ENCODE measurements at regions not wholly inside any gene's neighbourhood (a gene's known extent, or its start where the extent isn't known, plus 50 kb on each side); places are given as distances from the start of the nearest gene placed in this dataset.

- 0 out of 2 replicates have a peak overlapping the region, but pooled peaks have one; percentile 14 for H3K27ac Mint-ChIP-seq
These were observed 449.1 kb upstream of the RGS6 start for GRCh38 chr14:71483154-71483553.

GRCh38 chr14:71485833-71486232, 446.4 kb upstream of the RGS6 start:
- Mint-ChIP-seq H3K36me3 (peaks cover 10% of the 10 kb centered on the region), H3K27ac (peak overlapping the region; percentile 87), H3K4me1 (peaks cover 59% of the 10 kb centered on the region), H3K4me3 (no peak overlapping the region), H3K9me3 (peaks cover 4% of the 10 kb centered on the region), H3K27me3 (ENCODE audit: low read depth) (no peaks in the 10 kb centered on the region)
- CTCF ChIA-PET: no interaction called here
- POLR2A ChIA-PET: no interaction called here
- DNase-seq (ENCODE audit: low spot score) (no peak), ATAC-seq (no peak)
- TF ChIP-seq ZNF219 (CRISPR knock-in tag; IDR thresholded peaks at IDR 0.05; ENCODE audit: borderline replicate concordance): no peak
- no peak for TF ChIP-seq FOXP1 (CRISPR knock-in tag; IDR thresholded peaks at IDR 0.05; ENCODE audit: borderline replicate concordance)
- TF ChIP-seq ATF2 (CRISPR knock-in tag; IDR thresholded peaks at IDR 0.05; ENCODE audit: borderline replicate concordance, low read depth): no peak
- no peak for TF ChIP-seq ZNF317 (CRISPR knock-in tag; IDR thresholded peaks at IDR 0.05; ENCODE audit: borderline replicate concordance, low read depth)
- no peak for TF ChIP-seq AFF4 (CRISPR knock-in tag; IDR thresholded peaks at IDR 0.05; ENCODE audit: borderline replicate concordance)
- no peak for TF ChIP-seq ETV6 (CRISPR knock-in tag; IDR thresholded peaks at IDR 0.05)
- no peak for TF ChIP-seq NR2C2 (CRISPR knock-in tag; IDR thresholded peaks at IDR 0.05)
- TF ChIP-seq TEAD4 (CRISPR knock-in tag; IDR thresholded peaks at IDR 0.05): no peak
- TF ChIP-seq HMGXB4 (CRISPR knock-in tag; IDR thresholded peaks at IDR 0.05): no peak

More at GRCh38 chr14:71483154-71483553, 449.1 kb upstream of the RGS6 start:
- ChIA-PET CTCF (no interaction called here), POLR2A (no interaction called here)
- Mint-ChIP-seq H3K27me3 (ENCODE audit: low read depth) (no peaks in the 10 kb centered on the region), H3K9me3 (peaks cover 4% of the 10 kb centered on the region), H3K36me3 (peaks cover 10% of the 10 kb centered on the region), H3K4me1 (peaks cover 58% of the 10 kb centered on the region), H3K4me3 (no peak overlapping the region)
- ATAC-seq (no peak), DNase-seq (ENCODE audit: low spot score) (no peak)
- TF ChIP-seq E2F5 (CRISPR knock-in tag; IDR thresholded peaks at IDR 0.05) (no peak), E2F4 (CRISPR knock-in tag; IDR thresholded peaks at IDR 0.05; ENCODE audit: borderline replicate concordance, low read depth) (no peak), ATF3 (CRISPR knock-in tag; conservative IDR thresholded peaks at IDR 0.05) (no peak), ESRRA (CRISPR knock-in tag; IDR thresholded peaks at IDR 0.05; ENCODE audit: borderline replicate concordance) (no peak), AR (CRISPR knock-in tag; IDR thresholded peaks at IDR 0.05) (no peak), FOXP1 (CRISPR knock-in tag; IDR thresholded peaks at IDR 0.05; ENCODE audit: borderline replicate concordance) (no peak), CDX4 (CRISPR knock-in tag; IDR thresholded peaks at IDR 0.05; ENCODE audit: borderline replicate concordance) (no peak), ZNF671 (CRISPR knock-in tag; IDR thresholded peaks at IDR 0.05) (no peak), MYBL2 (CRISPR knock-in tag; IDR thresholded peaks at IDR 0.05) (no peak)

Measured in WTC11 (cell line).